22Rv1 (cell line): ENCODE measurements at regions not wholly inside any gene's neighbourhood (a gene's known extent, or its start where the extent isn't known, plus 50 kb on each side); places are given as distances from the start of the nearest gene placed in this dataset.

Source experiments
- CTCF ChIP-seq: fragments of 450-650 bp; IDR thresholded peaks from 2 replicates; pipeline ENCODE4 v1.5.1; 2017; ENCODE audit warnings: mild to moderate bottlenecking
- ZFX ChIP-seq: fragments of 450-650 bp; IDR thresholded peaks from 2 replicates; pipeline ENCODE4 v1.6.1; 2017; ENCODE audit warnings: antibody characterized with exemption, borderline replicate concordance

GRCh38 chr5:107169867-107170266, 500.9 kb downstream of the EFNA5 start:
- TF ChIP-seq CTCF, result no peak
- no peak for TF ChIP-seq ZFX
